SH-SY5Y (cell line): ENCODE measurements at regions not wholly inside any gene's neighbourhood (a gene's known extent, or its start where the extent isn't known, plus 50 kb on each side); places are given as distances from the start of the nearest gene placed in this dataset.

Experiments
- GATA2 ChIP-seq: IDR thresholded peaks from 2 replicates; pipeline ENCODE4 v1.6.1; 2011; ENCODE audit warnings: mild to moderate bottlenecking, low read depth, low read length
- GATA3 ChIP-seq: IDR thresholded peaks from 2 replicates; pipeline ENCODE4 v1.6.1; 2011; ENCODE audit warnings: low read depth, mild to moderate bottlenecking, low read length, moderate library complexity

GRCh38 chr14:98877065-98877464, 394.9 kb downstream of the BCL11B start:
- no peak for TF ChIP-seq GATA2
- TF ChIP-seq GATA3: no peak
